ENCODE measurements at regions not wholly inside any gene's neighbourhood (a gene's known extent, or its start where the extent isn't known, plus 50 kb on each side); places are given as distances from the start of the nearest gene placed in this dataset.
A peak's percentile ranks its signal among the peaks of the same experiment; 100 is the strongest.

DNA sequence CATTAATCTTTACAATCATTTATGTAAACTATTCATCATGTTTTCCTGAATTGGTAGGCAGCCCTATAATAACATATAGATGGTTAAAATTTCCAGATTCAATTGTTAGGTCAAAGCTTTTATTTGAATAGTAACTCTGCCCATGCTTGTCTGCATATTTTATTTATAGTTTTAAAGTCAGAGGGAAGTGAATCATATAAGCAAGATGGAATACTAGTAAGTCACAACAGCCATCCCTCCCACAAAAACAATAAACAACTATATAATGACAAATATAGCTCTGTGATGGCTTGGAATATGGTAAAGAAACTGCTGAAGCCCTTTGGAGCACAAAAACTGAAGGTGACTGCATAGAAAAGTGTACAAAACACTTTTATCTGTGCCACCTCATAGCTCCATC lies 156.3 kb upstream of the TMEM106B start:
- DNase-seq (no peak), ATAC-seq (ENCODE audit: insufficient read depth, low read depth) (no peak)
- Histone ChIP-seq H3K27me3 (ENCODE audit: insufficient read depth, low read length, poor library complexity) (no peaks in the 10 kb centered on the region), H3K4me1 (ENCODE audit: insufficient read depth, low read length) (no peaks in the 10 kb centered on the region), H2AFZ (ENCODE audit: low read depth, low read length) (no peak overlapping the region), H3K27ac (ENCODE audit: low read length) (no peak overlapping the region), H3K4me2 (ENCODE audit: insufficient read depth, low read length) (no peak overlapping the region), H3K79me2 (ENCODE audit: insufficient read depth, low read length) (no peaks in the 10 kb centered on the region), H3K36me3 (ENCODE audit: insufficient read depth, low read length) (no peaks in the 10 kb centered on the region), H3K4me3 (ENCODE audit: low read depth in 1 of 2, low read length in 2 of 2) (no peak overlapping the region), H3K9ac (ENCODE audit: low read depth, low read length) (no peak overlapping the region), H3K9me3 (ENCODE audit: insufficient read depth, low read length, severe bottlenecking) (peaks cover 13% of the 10 kb centered on the region), H4K20me1 (ENCODE audit: insufficient read depth, low read length) (no peaks in the 10 kb centered on the region)
- no peak for TF ChIP-seq EZH2 (IDR thresholded peaks at IDR 0.05; ENCODE audit: borderline replicate concordance, low read depth, low read length, severe bottlenecking)
- TF ChIP-seq, protein P1, sequence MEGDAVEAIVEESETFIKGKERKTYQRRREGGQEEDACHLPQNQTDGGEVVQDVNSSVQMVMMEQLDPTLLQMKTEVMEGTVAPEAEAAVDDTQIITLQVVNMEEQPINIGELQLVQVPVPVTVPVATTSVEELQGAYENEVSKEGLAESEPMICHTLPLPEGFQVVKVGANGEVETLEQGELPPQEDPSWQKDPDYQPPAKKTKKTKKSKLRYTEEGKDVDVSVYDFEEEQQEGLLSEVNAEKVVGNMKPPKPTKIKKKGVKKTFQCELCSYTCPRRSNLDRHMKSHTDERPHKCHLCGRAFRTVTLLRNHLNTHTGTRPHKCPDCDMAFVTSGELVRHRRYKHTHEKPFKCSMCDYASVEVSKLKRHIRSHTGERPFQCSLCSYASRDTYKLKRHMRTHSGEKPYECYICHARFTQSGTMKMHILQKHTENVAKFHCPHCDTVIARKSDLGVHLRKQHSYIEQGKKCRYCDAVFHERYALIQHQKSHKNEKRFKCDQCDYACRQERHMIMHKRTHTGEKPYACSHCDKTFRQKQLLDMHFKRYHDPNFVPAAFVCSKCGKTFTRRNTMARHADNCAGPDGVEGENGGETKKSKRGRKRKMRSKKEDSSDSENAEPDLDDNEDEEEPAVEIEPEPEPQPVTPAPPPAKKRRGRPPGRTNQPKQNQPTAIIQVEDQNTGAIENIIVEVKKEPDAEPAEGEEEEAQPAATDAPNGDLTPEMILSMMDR (IDR thresholded peaks at IDR 0.05; ENCODE audit: borderline replicate concordance, extremely low read depth, low read length, poor library complexity, severe bottlenecking): no peak

DNA sequence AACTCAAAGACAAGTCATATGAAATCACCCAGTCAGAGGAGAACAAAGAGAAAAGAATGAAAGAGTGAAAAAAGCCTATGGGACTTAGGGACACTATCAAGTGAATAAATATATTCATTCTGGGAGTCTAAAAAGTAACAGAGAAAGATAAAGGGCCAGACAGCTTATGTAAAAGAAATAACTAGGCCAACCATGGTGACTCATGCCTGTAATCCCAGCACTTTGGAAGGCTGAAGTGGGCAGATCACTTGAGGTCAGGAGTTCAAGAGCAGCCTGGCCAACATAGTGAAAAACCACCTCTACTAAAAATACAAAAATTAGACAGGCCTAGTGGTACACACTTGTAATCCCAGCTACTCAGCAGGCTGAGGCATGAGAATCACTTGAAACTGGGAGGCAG lies 154.7 kb upstream of the TMEM106B start:
- Histone ChIP-seq H3K36me3 (ENCODE audit: insufficient read depth, low read length) (no peaks in the 10 kb centered on the region), H3K27ac (ENCODE audit: low read length) (no peak overlapping the region), H3K79me2 (ENCODE audit: insufficient read depth, low read length) (no peaks in the 10 kb centered on the region), H3K9me3 (ENCODE audit: insufficient read depth, low read length, severe bottlenecking) (peaks cover 13% of the 10 kb centered on the region), H2AFZ (ENCODE audit: low read depth, low read length) (no peak overlapping the region), H3K4me2 (ENCODE audit: insufficient read depth, low read length) (no peak overlapping the region), H3K4me1 (ENCODE audit: insufficient read depth, low read length) (no peaks in the 10 kb centered on the region), H3K27me3 (ENCODE audit: insufficient read depth, low read length, poor library complexity) (no peaks in the 10 kb centered on the region), H3K4me3 (ENCODE audit: low read depth in 1 of 2, low read length in 2 of 2) (no peak overlapping the region), H3K9ac (ENCODE audit: low read depth, low read length) (no peak overlapping the region), H4K20me1 (ENCODE audit: insufficient read depth, low read length) (no peaks in the 10 kb centered on the region)
- no peak for ATAC-seq (ENCODE audit: insufficient read depth, low read depth)
- DNase-seq: no peak
- TF ChIP-seq, protein P1 (IDR thresholded peaks at IDR 0.05; ENCODE audit: borderline replicate concordance, extremely low read depth, low read length, poor library complexity, severe bottlenecking): no peak
- no peak for TF ChIP-seq EZH2 (IDR thresholded peaks at IDR 0.05; ENCODE audit: borderline replicate concordance, low read depth, low read length, severe bottlenecking)

DNA sequence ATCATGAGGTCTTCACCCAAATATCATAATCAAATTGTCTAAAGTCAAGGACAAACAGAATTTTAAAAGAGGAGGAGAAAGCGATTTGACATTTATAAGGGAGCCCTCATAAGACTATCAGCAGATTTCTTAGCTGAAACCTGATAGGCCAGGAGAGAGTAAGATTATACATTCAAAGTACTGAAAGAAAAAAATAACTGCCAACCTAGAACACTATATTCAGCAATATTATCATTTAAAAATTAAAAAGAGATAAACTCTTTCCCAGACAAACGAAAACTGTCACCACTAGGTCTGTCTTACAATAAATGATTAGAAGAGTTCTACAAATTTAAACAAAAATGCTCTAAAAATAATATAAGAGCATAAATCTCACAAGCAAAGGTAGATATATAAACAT lies 154.1 kb upstream of the TMEM106B start:
- no peak overlapping the region for H3K27ac ChIP-seq (ENCODE audit: low read length)
- H3K9me3 ChIP-seq (ENCODE audit: insufficient read depth, low read length, severe bottlenecking): peaks cover 13% of the 10 kb centered on the region
- TF ChIP-seq EZH2 (IDR thresholded peaks at IDR 0.05; ENCODE audit: borderline replicate concordance, low read depth, low read length, severe bottlenecking): no peak
- TF ChIP-seq, protein P1 (IDR thresholded peaks at IDR 0.05; ENCODE audit: borderline replicate concordance, extremely low read depth, low read length, poor library complexity, severe bottlenecking): no peak
- H3K79me2 ChIP-seq (ENCODE audit: insufficient read depth, low read length): no peaks in the 10 kb centered on the region
- no peak overlapping the region for H3K4me3 ChIP-seq (ENCODE audit: low read depth in 1 of 2, low read length in 2 of 2)
- no peaks in the 10 kb centered on the region for H3K4me1 ChIP-seq (ENCODE audit: insufficient read depth, low read length)
- H3K4me2 ChIP-seq (ENCODE audit: insufficient read depth, low read length): no peak overlapping the region
- no peak overlapping the region for H3K9ac ChIP-seq (ENCODE audit: low read depth, low read length)
- no peaks in the 10 kb centered on the region for H3K36me3 ChIP-seq (ENCODE audit: insufficient read depth, low read length)
- no peak for DNase-seq
- H4K20me1 ChIP-seq (ENCODE audit: insufficient read depth, low read length): no peaks in the 10 kb centered on the region
- H2AFZ ChIP-seq (ENCODE audit: low read depth, low read length): no peak overlapping the region
- H3K27me3 ChIP-seq (ENCODE audit: insufficient read depth, low read length, poor library complexity): no peaks in the 10 kb centered on the region
- ATAC-seq (ENCODE audit: insufficient read depth, low read depth): no peak

DNA sequence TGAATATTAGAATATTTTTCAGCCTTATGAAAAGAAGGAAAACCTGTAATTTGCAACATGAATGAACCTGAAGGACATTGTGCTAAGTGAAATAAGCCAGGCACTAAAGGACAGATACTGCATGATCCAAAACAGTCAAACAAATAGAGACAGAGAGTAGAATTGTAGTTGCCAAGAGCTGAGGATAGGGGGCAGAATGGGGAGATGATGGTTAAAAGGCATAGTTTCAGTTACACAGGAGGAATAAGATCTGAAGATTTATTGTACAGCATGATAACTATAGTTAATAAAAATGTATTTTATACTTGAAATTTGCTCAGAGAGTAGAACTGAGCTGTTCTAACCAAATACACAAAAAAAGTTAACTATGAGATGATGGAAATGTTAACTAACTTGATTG lies 149.0 kb upstream of the TMEM106B start:
- no peaks in the 10 kb centered on the region for H3K36me3 ChIP-seq (ENCODE audit: insufficient read depth, low read length)
- no peak overlapping the region for H3K9ac ChIP-seq (ENCODE audit: low read depth, low read length)
- no peak overlapping the region for H3K4me2 ChIP-seq (ENCODE audit: insufficient read depth, low read length)
- peaks cover 4% of the 10 kb centered on the region for H3K9me3 ChIP-seq (ENCODE audit: insufficient read depth, low read length, severe bottlenecking)
- H3K27me3 ChIP-seq (ENCODE audit: insufficient read depth, low read length, poor library complexity): no peaks in the 10 kb centered on the region
- DNase-seq (no peak), ATAC-seq (ENCODE audit: insufficient read depth, low read depth) (no peak)
- H4K20me1 ChIP-seq (ENCODE audit: insufficient read depth, low read length): no peaks in the 10 kb centered on the region
- no peak overlapping the region for H3K4me3 ChIP-seq (ENCODE audit: low read depth in 1 of 2, low read length in 2 of 2)
- H3K27ac ChIP-seq (ENCODE audit: low read length): no peak overlapping the region
- H2AFZ ChIP-seq (ENCODE audit: low read depth, low read length): no peak overlapping the region
- TF ChIP-seq, protein P1 (IDR thresholded peaks at IDR 0.05; ENCODE audit: borderline replicate concordance, extremely low read depth, low read length, poor library complexity, severe bottlenecking): peak; percentile 22
- TF ChIP-seq EZH2 (IDR thresholded peaks at IDR 0.05; ENCODE audit: borderline replicate concordance, low read depth, low read length, severe bottlenecking): no peak
- H3K4me1 ChIP-seq (ENCODE audit: insufficient read depth, low read length): no peaks in the 10 kb centered on the region
- no peaks in the 10 kb centered on the region for H3K79me2 ChIP-seq (ENCODE audit: insufficient read depth, low read length)
